ENCODE measurements at regions not wholly inside any gene's neighbourhood (a gene's known extent, or its start where the extent isn't known, plus 50 kb on each side); places are given as distances from the start of the nearest gene placed in this dataset.

GRCh38 chr4:35700663-35701062 is 543.7 kb downstream of the ARAP2 start:
- DNase-seq (ENCODE audit: low spot score) = no peak

GRCh38 chr4:35709080-35709479 is 535.2 kb downstream of the ARAP2 start:
- DNase-seq (ENCODE audit: low spot score) = no peak

- DNase-seq (ENCODE audit: low spot score) = no peak
Observed at GRCh38 chr4:35710343-35710742, 534.0 kb downstream of the ARAP2 start.

GRCh38 chr4:35711127-35711526 is 533.2 kb downstream of the ARAP2 start:
- no peak for DNase-seq (ENCODE audit: low spot score)

- DNase-seq (ENCODE audit: low spot score) = no peak
Observed at GRCh38 chr4:35723973-35724372, 520.3 kb downstream of the ARAP2 start.

GRCh38 chr4:35725131-35725530 is 519.2 kb downstream of the ARAP2 start:
- no peak for DNase-seq (ENCODE audit: low spot score)

- no peak for DNase-seq (ENCODE audit: low spot score)
Observed at GRCh38 chr4:35730414-35730813, 513.9 kb downstream of the ARAP2 start.

GRCh38 chr4:35734381-35735098 is 509.8 kb downstream of the ARAP2 start:
- DNase-seq (ENCODE audit: low spot score) = no peak

GRCh38 chr4:35739308-35739707 is 505.0 kb downstream of the ARAP2 start:
- DNase-seq (ENCODE audit: low spot score) = peak; percentile 5

- no peak for DNase-seq (ENCODE audit: low spot score)
Observed at GRCh38 chr4:35754047-35754446, 490.3 kb downstream of the ARAP2 start.

- DNase-seq (ENCODE audit: low spot score) = no peak
Observed at GRCh38 chr4:35757836-35758235, 486.5 kb downstream of the ARAP2 start.

- no peak for DNase-seq (ENCODE audit: low spot score)
Observed at GRCh38 chr4:35760807-35761206, 483.5 kb downstream of the ARAP2 start.

GRCh38 chr4:35771571-35771970 is 472.7 kb downstream of the ARAP2 start:
- no peak for DNase-seq (ENCODE audit: low spot score)

GRCh38 chr4:35772291-35772690 is 472.0 kb downstream of the ARAP2 start:
- no peak for DNase-seq (ENCODE audit: low spot score)

GRCh38 chr4:35789899-35790574 is 454.3 kb downstream of the ARAP2 start:
- no peak for DNase-seq (ENCODE audit: low spot score)

GRCh38 chr4:35793045-35793722 is 451.1 kb downstream of the ARAP2 start:
- no peak for DNase-seq (ENCODE audit: low spot score)

- no peak for DNase-seq (ENCODE audit: low spot score)
Observed at GRCh38 chr4:35793766-35794165, 450.5 kb downstream of the ARAP2 start.

GRCh38 chr4:35800669-35801068 is 443.6 kb downstream of the ARAP2 start:
- DNase-seq (ENCODE audit: low spot score) = no peak

- DNase-seq (ENCODE audit: low spot score) = no peak
Observed at GRCh38 chr4:35802644-35803043, 441.7 kb downstream of the ARAP2 start.

GRCh38 chr4:35818520-35818919 is 425.8 kb downstream of the ARAP2 start:
- no peak for DNase-seq (ENCODE audit: low spot score)

- no peak for DNase-seq (ENCODE audit: low spot score)
Observed at GRCh38 chr4:35820003-35820402, 424.3 kb downstream of the ARAP2 start.

GRCh38 chr4:35824231-35824630 is 420.1 kb downstream of the ARAP2 start:
- DNase-seq (ENCODE audit: low spot score) = no peak

- no peak for DNase-seq (ENCODE audit: low spot score)
Observed at GRCh38 chr4:35835893-35836292, 408.4 kb downstream of the ARAP2 start.
